ENCODE measurements at regions not wholly inside any gene's neighbourhood (a gene's known extent, or its start where the extent isn't known, plus 50 kb on each side); places are given as distances from the start of the nearest gene placed in this dataset.

DNA sequence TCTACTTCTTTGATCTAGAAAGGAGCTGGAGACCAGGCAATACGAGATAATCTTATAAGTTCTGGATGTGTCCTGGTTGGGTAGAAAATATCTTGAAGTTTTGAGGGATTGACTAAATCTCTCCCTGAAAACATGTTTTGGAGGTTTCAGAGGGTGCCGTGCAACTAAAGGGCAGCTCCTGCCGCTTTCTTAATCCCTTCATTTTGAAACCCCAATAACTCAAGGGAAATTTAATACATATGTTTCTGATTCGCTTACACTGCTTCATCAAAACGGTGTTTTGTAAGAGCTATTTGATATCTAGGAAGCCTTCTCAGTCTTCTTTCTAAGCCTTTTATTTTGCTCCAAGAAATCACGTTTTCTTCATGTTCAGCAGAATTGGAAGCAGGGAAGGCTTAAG is 129.0 kb downstream of the ASCL1 start:
- TF ChIP-seq SOX5 (CRISPR knock-in tag; IDR thresholded peaks at IDR 0.05; ENCODE audit: borderline replicate concordance) (no peak), MEF2D (CRISPR knock-in tag; IDR thresholded peaks at IDR 0.05) (no peak), MAZ (IDR thresholded peaks at IDR 0.05; ENCODE audit: borderline replicate concordance, low read depth, low read length) (no peak), MAZ (CRISPR knock-in tag; IDR thresholded peaks at IDR 0.05; ENCODE audit: low read depth) (no peak), ZNF644 (CRISPR knock-in tag; IDR thresholded peaks at IDR 0.05; ENCODE audit: low read depth) (no peak), REPIN1 (CRISPR knock-in tag; IDR thresholded peaks at IDR 0.05; ENCODE audit: borderline replicate concordance, low read depth) (no peak), RXRA (CRISPR knock-in tag; IDR thresholded peaks at IDR 0.05) (no peak), U2AF2 (IDR thresholded peaks at IDR 0.05; ENCODE audit: low read depth, low read length) (no peak)
- TF ChIP-seq, protein P1, sequence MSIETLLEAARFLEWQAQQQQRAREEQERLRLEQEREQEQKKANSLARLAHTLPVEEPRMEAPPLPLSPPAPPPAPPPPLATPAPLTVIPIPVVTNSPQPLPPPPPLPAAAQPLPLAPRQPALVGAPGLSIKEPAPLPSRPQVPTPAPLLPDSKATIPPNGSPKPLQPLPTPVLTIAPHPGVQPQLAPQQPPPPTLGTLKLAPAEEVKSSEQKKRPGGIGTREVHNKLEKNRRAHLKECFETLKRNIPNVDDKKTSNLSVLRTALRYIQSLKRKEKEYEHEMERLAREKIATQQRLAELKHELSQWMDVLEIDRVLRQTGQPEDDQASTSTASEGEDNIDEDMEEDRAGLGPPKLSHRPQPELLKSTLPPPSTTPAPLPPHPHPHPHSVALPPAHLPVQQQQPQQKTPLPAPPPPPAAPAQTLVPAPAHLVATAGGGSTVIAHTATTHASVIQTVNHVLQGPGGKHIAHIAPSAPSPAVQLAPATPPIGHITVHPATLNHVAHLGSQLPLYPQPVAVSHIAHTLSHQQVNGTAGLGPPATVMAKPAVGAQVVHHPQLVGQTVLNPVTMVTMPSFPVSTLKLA (IDR thresholded peaks at IDR 0.05): no peak
- TF ChIP-seq, protein P2, sequence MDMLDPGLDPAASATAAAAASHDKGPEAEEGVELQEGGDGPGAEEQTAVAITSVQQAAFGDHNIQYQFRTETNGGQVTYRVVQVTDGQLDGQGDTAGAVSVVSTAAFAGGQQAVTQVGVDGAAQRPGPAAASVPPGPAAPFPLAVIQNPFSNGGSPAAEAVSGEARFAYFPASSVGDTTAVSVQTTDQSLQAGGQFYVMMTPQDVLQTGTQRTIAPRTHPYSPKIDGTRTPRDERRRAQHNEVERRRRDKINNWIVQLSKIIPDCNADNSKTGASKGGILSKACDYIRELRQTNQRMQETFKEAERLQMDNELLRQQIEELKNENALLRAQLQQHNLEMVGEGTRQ (IDR thresholded peaks at IDR 0.05; ENCODE audit: low read depth, low read length): no peak
- TF ChIP-seq, protein P2 (CRISPR knock-in tag; IDR thresholded peaks at IDR 0.05; ENCODE audit: borderline replicate concordance): no peak
